ENCODE measurements at regions not wholly inside any gene's neighbourhood (a gene's known extent, or its start where the extent isn't known, plus 50 kb on each side); places are given as distances from the start of the nearest gene placed in this dataset.

DNA sequence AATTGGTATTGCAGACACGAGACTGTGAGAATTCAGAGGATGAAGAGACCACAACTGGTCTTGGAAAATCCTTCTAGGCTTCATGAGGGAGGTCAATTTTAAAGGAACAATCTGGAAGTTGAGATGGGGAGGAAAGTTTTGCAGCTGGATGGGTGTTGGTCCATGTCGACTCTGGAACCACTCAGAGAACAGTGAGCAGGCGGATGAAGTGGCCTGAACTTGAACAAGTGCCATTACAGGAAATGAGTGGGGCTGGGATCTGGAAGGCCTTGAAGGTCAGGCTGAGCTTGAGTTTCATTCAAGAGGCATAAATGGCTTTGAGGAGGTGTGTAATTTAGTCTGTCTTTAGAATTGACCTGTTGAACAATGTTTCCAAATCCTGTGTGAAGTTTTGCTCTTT is 140.9 kb downstream of the GALC start:
- H3K27ac ChIP-seq (ENCODE audit: low read depth in 2 of 2, low read length in 2 of 2), result no peak overlapping the region
- H3K36me3 ChIP-seq (ENCODE audit: control insufficient read depth in 2 of 2, insufficient read depth in 2 of 2, low read length in 2 of 2), result no peaks in the 10 kb centered on the region
- no peaks in the 10 kb centered on the region for H3K27me3 ChIP-seq (ENCODE audit: control insufficient read depth in 2 of 2, insufficient read depth in 2 of 2, low read length in 2 of 2)
- no peaks in the 10 kb centered on the region for H3K9me3 ChIP-seq (ENCODE audit: control insufficient read depth in 2 of 2, low read length in 2 of 2)
- H3K4me3 ChIP-seq (ENCODE audit: low read length in 2 of 2), result no peak overlapping the region
- no peaks in the 10 kb centered on the region for H3K4me1 ChIP-seq (ENCODE audit: control insufficient read depth in 2 of 2, insufficient read depth in 2 of 2, low read length in 2 of 2)
- H3K9ac ChIP-seq (ENCODE audit: low read depth in 1 of 2, low read length in 2 of 2), result no peak overlapping the region

DNA sequence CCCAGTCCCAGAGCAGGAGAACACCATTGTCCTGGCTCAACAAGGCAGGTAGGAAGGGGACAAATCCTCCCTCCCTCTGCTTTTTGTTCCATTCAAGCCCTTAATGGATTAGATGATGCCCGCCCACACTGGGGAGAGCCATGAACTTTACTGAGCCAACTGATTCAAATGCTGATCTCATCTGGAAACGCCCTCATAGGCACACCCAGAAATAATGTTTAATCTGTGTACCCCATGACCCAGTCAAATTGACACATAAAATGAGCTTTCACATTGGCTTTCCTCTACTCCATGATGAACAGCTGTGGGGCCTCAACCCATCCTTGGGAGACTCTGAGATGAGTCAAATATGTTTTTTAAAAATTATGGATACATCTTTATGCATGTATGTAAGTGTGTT is 141.8 kb downstream of the GALC start:
- H3K36me3 ChIP-seq (ENCODE audit: control insufficient read depth in 2 of 2, insufficient read depth in 2 of 2, low read length in 2 of 2), result no peaks in the 10 kb centered on the region
- no peaks in the 10 kb centered on the region for H3K4me1 ChIP-seq (ENCODE audit: control insufficient read depth in 2 of 2, insufficient read depth in 2 of 2, low read length in 2 of 2)
- no peaks in the 10 kb centered on the region for H3K27me3 ChIP-seq (ENCODE audit: control insufficient read depth in 2 of 2, insufficient read depth in 2 of 2, low read length in 2 of 2)
- no peak overlapping the region for H3K27ac ChIP-seq (ENCODE audit: low read depth in 2 of 2, low read length in 2 of 2)
- H3K4me3 ChIP-seq (ENCODE audit: low read length in 2 of 2), result no peak overlapping the region
- no peak overlapping the region for H3K9ac ChIP-seq (ENCODE audit: low read depth in 1 of 2, low read length in 2 of 2)
- no peaks in the 10 kb centered on the region for H3K9me3 ChIP-seq (ENCODE audit: control insufficient read depth in 2 of 2, low read length in 2 of 2)

DNA sequence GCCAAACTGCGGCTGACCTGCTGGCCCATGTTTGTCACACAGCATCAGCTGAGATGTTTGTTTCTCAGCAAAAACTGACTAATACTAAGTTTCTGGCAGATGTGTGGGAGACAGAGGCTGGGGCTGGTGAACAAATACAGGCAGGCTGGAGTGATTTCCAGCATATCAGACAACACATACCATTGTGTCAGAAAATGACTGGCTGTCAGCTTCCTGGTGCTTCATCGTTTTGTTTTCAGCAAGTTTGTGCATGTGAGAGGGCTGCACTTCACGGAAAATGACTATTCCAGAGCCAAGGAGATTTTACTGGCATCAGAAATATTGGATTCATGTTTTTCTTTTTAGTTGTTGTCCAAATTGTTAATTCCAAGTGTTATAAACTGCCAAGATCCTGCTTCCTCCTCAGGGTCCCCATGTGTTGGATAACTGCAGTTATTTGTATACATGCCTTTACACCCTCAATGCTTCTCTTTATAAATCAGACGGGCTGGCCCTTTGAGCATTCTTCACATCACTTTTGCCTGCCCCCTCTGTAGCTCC is 145.7 kb downstream of the GALC start:
- Histone ChIP-seq H3K9me3 (ENCODE audit: control insufficient read depth in 2 of 2, low read length in 2 of 2) (no peaks in the 10 kb centered on the region), H3K4me3 (ENCODE audit: low read length in 2 of 2) (no peak overlapping the region), H3K27ac (ENCODE audit: low read depth in 2 of 2, low read length in 2 of 2) (no peak overlapping the region), H3K27me3 (ENCODE audit: control insufficient read depth in 2 of 2, insufficient read depth in 2 of 2, low read length in 2 of 2) (no peaks in the 10 kb centered on the region), H3K9ac (ENCODE audit: low read depth in 1 of 2, low read length in 2 of 2) (no peak overlapping the region), H3K4me1 (ENCODE audit: control insufficient read depth in 2 of 2, insufficient read depth in 2 of 2, low read length in 2 of 2) (no peaks in the 10 kb centered on the region), H3K36me3 (ENCODE audit: control insufficient read depth in 2 of 2, insufficient read depth in 2 of 2, low read length in 2 of 2) (no peaks in the 10 kb centered on the region)

DNA sequence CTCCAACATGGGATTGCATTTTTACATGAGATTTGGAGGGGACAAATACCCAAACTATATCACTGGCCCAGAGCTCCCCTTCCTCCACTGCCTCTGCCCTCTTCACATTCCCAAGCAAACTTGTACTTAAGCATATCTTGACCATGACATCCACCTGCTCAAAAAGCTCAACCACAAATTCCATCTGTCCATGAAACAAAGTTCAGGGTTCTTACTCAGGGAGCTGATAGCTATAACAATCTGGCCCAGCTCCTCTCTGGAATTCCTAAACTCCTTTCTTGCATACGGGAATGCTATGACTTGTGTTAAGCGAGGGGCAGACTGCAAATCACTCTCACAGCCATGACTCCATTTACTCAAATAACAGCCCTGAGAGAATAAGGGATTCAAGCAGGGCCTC is 152.1 kb downstream of the GALC start:
- H3K4me1 ChIP-seq (ENCODE audit: control insufficient read depth in 2 of 2, insufficient read depth in 2 of 2, low read length in 2 of 2), result no peaks in the 10 kb centered on the region
- H3K27me3 ChIP-seq (ENCODE audit: control insufficient read depth in 2 of 2, insufficient read depth in 2 of 2, low read length in 2 of 2), result no peaks in the 10 kb centered on the region

DNA sequence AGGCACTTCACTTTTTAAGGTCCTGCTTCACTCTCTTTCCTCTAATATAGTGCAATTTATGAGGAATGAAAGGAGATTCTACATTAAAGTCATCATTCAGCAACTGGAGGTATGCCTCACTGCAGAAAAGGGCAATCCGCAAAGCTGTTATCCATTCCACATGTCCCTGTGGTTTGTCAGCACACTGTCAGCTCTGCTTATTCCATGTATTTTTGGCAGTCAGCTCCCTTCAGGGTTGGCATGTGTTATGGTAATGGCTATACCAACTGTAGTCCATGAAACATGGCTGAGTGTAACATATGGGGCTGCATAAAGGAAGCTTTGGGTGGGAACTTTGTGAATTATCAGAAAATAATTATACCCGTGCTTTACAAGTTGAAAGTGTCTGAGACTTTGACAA is 154.1 kb downstream of the GALC start:
- Histone ChIP-seq H3K9ac (ENCODE audit: low read depth in 1 of 2, low read length in 2 of 2) (no peak overlapping the region), H3K27me3 (ENCODE audit: control insufficient read depth in 2 of 2, insufficient read depth in 2 of 2, low read length in 2 of 2) (no peaks in the 10 kb centered on the region), H3K36me3 (ENCODE audit: control insufficient read depth in 2 of 2, insufficient read depth in 2 of 2, low read length in 2 of 2) (no peaks in the 10 kb centered on the region), H3K9me3 (ENCODE audit: control insufficient read depth in 2 of 2, low read length in 2 of 2) (no peaks in the 10 kb centered on the region), H3K4me1 (ENCODE audit: control insufficient read depth in 2 of 2, insufficient read depth in 2 of 2, low read length in 2 of 2) (no peaks in the 10 kb centered on the region), H3K27ac (ENCODE audit: low read depth in 2 of 2, low read length in 2 of 2) (no peak overlapping the region), H3K4me3 (ENCODE audit: low read length in 2 of 2) (no peak overlapping the region)

More for the DNA sequence above, 152.1 kb downstream of the GALC start:
- no peaks in the 10 kb centered on the region for H3K36me3 ChIP-seq (ENCODE audit: control insufficient read depth in 2 of 2, insufficient read depth in 2 of 2, low read length in 2 of 2)
- H3K9me3 ChIP-seq (ENCODE audit: control insufficient read depth in 2 of 2, low read length in 2 of 2), result no peaks in the 10 kb centered on the region
- no peak overlapping the region for H3K4me3 ChIP-seq (ENCODE audit: low read length in 2 of 2)
- H3K27ac ChIP-seq (ENCODE audit: low read depth in 2 of 2, low read length in 2 of 2), result no peak overlapping the region
- H3K9ac ChIP-seq (ENCODE audit: low read depth in 1 of 2, low read length in 2 of 2), result no peak overlapping the region

DNA sequence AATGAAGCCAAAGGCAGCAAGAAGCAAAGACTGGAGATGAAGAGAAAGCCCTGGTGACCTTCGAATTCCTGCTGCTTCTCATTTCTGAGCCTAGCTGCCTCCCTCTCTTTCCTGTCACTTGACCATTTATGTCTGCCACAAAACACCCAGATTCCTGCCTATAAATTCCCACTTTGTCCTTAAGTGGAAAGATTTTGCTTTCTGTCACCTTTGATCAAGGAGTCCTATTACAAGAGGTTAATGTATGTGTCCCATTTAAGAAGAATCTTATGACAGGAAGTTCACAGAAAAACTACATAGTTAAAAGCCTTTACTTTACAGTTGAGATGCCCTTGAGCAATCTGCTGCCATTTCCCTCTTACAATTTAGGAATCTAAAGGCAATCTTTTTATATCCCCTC is 155.7 kb downstream of the GALC start:
- H3K4me1 ChIP-seq (ENCODE audit: control insufficient read depth in 2 of 2, insufficient read depth in 2 of 2, low read length in 2 of 2), result no peaks in the 10 kb centered on the region
- H3K27me3 ChIP-seq (ENCODE audit: control insufficient read depth in 2 of 2, insufficient read depth in 2 of 2, low read length in 2 of 2), result no peaks in the 10 kb centered on the region
- H3K9ac ChIP-seq (ENCODE audit: low read depth in 1 of 2, low read length in 2 of 2), result no peak overlapping the region
- H3K36me3 ChIP-seq (ENCODE audit: control insufficient read depth in 2 of 2, insufficient read depth in 2 of 2, low read length in 2 of 2), result no peaks in the 10 kb centered on the region
- H3K9me3 ChIP-seq (ENCODE audit: control insufficient read depth in 2 of 2, low read length in 2 of 2), result no peaks in the 10 kb centered on the region
- no peak overlapping the region for H3K4me3 ChIP-seq (ENCODE audit: low read length in 2 of 2)
- H3K27ac ChIP-seq (ENCODE audit: low read depth in 2 of 2, low read length in 2 of 2), result no peak overlapping the region

DNA sequence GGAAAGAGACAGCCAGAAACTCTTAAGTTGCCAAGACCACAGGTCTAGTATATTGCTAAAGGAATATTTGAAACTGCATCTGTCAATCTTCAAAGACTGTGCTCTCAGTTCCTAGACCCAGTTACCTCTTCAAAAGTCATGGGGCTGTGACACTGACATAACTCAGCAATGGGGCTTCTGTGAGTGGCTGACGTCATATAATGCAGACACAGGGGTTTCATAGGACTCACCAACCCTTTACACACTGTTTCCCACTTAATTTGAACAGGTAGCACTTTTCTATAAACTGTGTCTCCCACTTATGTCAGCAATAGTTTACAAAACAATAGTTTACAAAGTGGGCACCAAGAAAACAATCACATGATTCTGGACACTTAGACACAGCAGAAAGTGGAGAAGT is 158.4 kb downstream of the GALC start:
- H3K27me3 ChIP-seq (ENCODE audit: control insufficient read depth in 2 of 2, insufficient read depth in 2 of 2, low read length in 2 of 2), result no peaks in the 10 kb centered on the region
- H3K9me3 ChIP-seq (ENCODE audit: control insufficient read depth in 2 of 2, low read length in 2 of 2), result no peaks in the 10 kb centered on the region
- no peaks in the 10 kb centered on the region for H3K36me3 ChIP-seq (ENCODE audit: control insufficient read depth in 2 of 2, insufficient read depth in 2 of 2, low read length in 2 of 2)
- no peak overlapping the region for H3K9ac ChIP-seq (ENCODE audit: low read depth in 1 of 2, low read length in 2 of 2)
- no peak overlapping the region for H3K4me3 ChIP-seq (ENCODE audit: low read length in 2 of 2)
- no peaks in the 10 kb centered on the region for H3K4me1 ChIP-seq (ENCODE audit: control insufficient read depth in 2 of 2, insufficient read depth in 2 of 2, low read length in 2 of 2)
- H3K27ac ChIP-seq (ENCODE audit: low read depth in 2 of 2, low read length in 2 of 2), result no peak overlapping the region

DNA sequence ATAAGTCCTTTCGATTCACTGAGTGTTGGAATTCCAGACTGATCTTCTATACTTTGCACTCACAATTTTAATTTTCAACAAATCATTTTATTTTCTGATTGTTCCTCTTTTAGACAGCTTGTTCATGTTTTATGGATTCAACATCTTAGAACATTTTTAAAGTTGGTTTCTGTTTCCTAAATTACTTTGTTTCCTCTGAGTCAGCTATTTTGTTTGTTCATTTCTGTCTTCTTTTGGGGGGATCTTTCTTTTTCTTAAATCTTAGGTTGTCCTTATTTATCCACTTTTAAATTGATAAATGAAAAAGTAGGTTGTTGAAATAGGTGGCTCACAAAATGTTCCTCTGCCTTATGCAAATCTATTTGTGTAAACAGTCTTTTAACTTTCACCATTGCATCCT is 160.0 kb downstream of the GALC start:
- H3K27me3 ChIP-seq (ENCODE audit: control insufficient read depth in 2 of 2, insufficient read depth in 2 of 2, low read length in 2 of 2), result no peaks in the 10 kb centered on the region
- no peak overlapping the region for H3K27ac ChIP-seq (ENCODE audit: low read depth in 2 of 2, low read length in 2 of 2)
- no peaks in the 10 kb centered on the region for H3K36me3 ChIP-seq (ENCODE audit: control insufficient read depth in 2 of 2, insufficient read depth in 2 of 2, low read length in 2 of 2)
- H3K4me3 ChIP-seq (ENCODE audit: low read length in 2 of 2), result no peak overlapping the region
- H3K9me3 ChIP-seq (ENCODE audit: control insufficient read depth in 2 of 2, low read length in 2 of 2), result no peaks in the 10 kb centered on the region
- no peaks in the 10 kb centered on the region for H3K4me1 ChIP-seq (ENCODE audit: control insufficient read depth in 2 of 2, insufficient read depth in 2 of 2, low read length in 2 of 2)
- H3K9ac ChIP-seq (ENCODE audit: low read depth in 1 of 2, low read length in 2 of 2), result no peak overlapping the region

DNA sequence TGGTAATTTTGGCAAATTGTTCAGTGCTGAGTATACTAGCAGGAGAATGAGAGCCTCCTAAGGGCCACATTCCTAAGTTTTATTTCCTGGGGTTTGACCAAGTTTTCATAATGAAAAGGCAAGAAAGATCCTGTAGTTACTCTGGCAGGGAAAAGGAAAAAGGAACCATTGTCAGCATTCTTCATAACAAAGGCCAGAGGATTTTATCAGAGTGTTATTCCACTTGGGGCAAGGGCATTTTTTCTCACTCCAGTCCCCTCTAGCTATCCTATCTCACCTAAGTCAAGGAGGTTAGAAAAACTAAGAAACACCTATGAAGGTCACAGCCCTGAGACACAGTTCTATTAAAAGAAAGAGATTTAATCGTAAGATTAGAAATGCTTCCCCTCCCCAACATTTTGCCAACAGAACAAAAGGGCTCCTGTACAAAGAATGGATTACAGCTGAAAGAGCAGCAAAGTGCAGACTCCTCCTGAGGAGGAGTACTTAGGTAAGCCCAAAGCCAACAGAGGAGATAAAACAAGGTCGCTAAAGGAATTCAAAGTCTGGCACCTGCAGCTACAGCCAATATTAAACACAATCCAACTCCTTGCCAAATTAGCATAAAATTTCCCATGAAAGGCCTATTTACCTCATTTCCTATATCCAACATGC is 162.4 kb downstream of the GALC start:
- Histone ChIP-seq H3K4me1 (ENCODE audit: control insufficient read depth in 2 of 2, insufficient read depth in 2 of 2, low read length in 2 of 2) (no peaks in the 10 kb centered on the region), H3K27ac (ENCODE audit: low read depth in 2 of 2, low read length in 2 of 2) (no peak overlapping the region), H3K9ac (ENCODE audit: low read depth in 1 of 2, low read length in 2 of 2) (no peak overlapping the region), H3K36me3 (ENCODE audit: control insufficient read depth in 2 of 2, insufficient read depth in 2 of 2, low read length in 2 of 2) (no peaks in the 10 kb centered on the region), H3K27me3 (ENCODE audit: control insufficient read depth in 2 of 2, insufficient read depth in 2 of 2, low read length in 2 of 2) (no peaks in the 10 kb centered on the region), H3K9me3 (ENCODE audit: control insufficient read depth in 2 of 2, low read length in 2 of 2) (no peaks in the 10 kb centered on the region), H3K4me3 (ENCODE audit: low read length in 2 of 2) (no peak overlapping the region)

DNA sequence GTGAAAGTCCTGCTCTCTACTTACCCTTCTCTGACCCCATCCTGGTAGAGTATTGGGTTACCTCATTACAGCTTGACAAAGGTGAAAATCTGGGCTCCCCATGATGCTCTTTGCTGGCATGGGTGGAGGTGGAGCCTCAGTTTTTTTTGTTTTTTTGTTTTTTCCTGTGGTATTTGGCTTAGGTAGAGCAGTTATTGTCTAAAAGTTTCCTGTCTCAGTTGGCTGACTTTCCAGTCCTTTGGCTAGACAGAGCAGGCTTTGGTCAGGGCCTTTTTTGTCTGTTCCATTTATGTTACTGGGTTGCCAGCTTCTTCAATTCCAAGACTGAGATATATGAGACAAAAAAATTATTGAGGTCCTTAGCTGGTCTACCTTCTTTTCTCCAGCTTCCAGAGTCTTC is 163.4 kb downstream of the GALC start:
- Histone ChIP-seq H3K4me3 (ENCODE audit: low read length in 2 of 2) (no peak overlapping the region), H3K9ac (ENCODE audit: low read depth in 1 of 2, low read length in 2 of 2) (no peak overlapping the region), H3K4me1 (ENCODE audit: control insufficient read depth in 2 of 2, insufficient read depth in 2 of 2, low read length in 2 of 2) (no peaks in the 10 kb centered on the region), H3K27me3 (ENCODE audit: control insufficient read depth in 2 of 2, insufficient read depth in 2 of 2, low read length in 2 of 2) (no peaks in the 10 kb centered on the region), H3K36me3 (ENCODE audit: control insufficient read depth in 2 of 2, insufficient read depth in 2 of 2, low read length in 2 of 2) (no peaks in the 10 kb centered on the region), H3K27ac (ENCODE audit: low read depth in 2 of 2, low read length in 2 of 2) (no peak overlapping the region), H3K9me3 (ENCODE audit: control insufficient read depth in 2 of 2, low read length in 2 of 2) (no peaks in the 10 kb centered on the region)

DNA sequence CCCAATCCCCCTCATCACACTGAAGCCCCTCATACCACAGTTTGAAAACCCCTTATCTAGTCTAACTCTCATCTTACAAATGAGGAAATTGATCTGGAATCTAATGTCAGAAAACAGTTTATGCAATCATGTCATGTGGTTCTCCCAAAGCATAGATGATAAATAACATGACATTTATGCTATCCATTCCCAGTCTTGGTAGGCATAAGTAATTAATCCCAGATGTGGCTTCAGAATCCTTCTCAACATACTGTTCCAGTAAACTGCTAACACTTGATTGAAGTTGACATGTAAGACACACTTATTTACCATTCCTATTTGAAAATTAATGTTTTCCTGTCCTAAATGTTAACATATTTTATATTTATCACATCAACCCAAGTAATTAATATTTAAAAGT is 168.7 kb downstream of the GALC start:
- H3K4me3 ChIP-seq (ENCODE audit: low read length in 2 of 2), result no peak overlapping the region
- no peaks in the 10 kb centered on the region for H3K4me1 ChIP-seq (ENCODE audit: control insufficient read depth in 2 of 2, insufficient read depth in 2 of 2, low read length in 2 of 2)

More for the DNA sequence above, 168.7 kb downstream of the GALC start:
- Histone ChIP-seq H3K27me3 (ENCODE audit: control insufficient read depth in 2 of 2, insufficient read depth in 2 of 2, low read length in 2 of 2) (no peaks in the 10 kb centered on the region), H3K36me3 (ENCODE audit: control insufficient read depth in 2 of 2, insufficient read depth in 2 of 2, low read length in 2 of 2) (no peaks in the 10 kb centered on the region), H3K9ac (ENCODE audit: low read depth in 1 of 2, low read length in 2 of 2) (no peak overlapping the region), H3K9me3 (ENCODE audit: control insufficient read depth in 2 of 2, low read length in 2 of 2) (no peaks in the 10 kb centered on the region), H3K27ac (ENCODE audit: low read depth in 2 of 2, low read length in 2 of 2) (no peak overlapping the region)
